ENCODE measurements at regions not wholly inside any gene's neighbourhood (a gene's known extent, or its start where the extent isn't known, plus 50 kb on each side); places are given as distances from the start of the nearest gene placed in this dataset.
"Not testable (repeated sequence)": the region's sequence is repeated elsewhere in the genome, so short reads cannot be mapped to it uniquely, and the experiment has no call there.

DNA sequence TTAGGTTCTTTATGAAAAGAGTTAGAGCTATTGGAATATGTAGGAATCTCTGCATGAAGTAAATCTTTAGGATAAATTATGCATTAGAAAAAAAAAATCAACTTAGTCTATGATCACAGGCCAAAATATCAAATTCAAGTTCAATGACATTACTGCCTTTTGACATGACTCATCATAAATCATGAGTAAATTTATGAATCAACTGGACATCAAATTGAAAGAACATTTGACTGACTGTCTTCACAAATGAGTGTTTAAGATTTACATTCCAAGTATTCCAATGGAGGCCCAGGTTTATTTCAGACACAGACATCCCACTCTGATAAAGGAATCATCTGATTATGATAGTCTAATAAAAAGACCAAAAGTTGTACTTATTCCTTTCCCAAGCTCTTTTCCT is 192.8 kb upstream of the TTC14 start:
- FAIRE-seq (peak; percentile 61), DNase-seq (ENCODE audit: insufficient read length, low spot score) (no peak)

DNA sequence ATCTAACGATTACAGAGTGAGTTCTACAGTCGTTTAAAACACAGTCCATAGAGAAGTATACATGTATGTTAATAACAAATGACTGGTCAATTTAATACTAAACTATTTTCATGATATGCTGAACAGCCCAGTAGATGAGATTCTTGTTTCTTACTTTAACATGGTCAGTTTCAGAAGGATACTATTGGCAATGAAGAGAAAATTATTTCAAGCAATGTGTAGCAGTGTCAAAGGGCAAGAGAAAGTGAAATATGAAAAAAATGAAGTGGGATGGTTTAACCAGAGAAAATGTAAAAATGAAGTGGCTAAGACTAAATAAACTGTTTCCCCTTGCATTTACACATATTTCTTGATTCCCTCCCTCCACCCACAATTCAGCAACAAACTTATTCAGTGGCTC is 192.1 kb upstream of the TTC14 start:
- DNase-seq (ENCODE audit: insufficient read length, low spot score), result no peak
- no peak for FAIRE-seq

DNA sequence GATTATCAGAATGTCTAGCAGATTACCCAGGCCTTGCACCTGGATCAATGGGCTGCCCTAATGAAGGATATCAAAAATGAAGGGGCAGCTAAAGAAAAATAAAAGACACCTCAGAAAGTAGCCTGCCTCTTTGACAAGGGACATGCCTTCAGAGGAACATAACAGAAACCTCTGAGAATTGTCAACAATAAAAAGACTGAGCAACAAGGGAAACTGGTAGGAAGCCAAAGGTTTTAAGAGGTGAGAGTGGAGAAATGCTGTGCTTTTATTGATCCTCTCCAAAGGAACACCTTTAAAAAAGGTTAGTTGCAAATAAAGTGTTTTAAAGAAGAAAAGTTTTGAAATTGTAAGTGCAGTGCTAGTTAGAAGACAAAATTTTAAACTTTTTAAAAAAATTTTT is 187.8 kb upstream of the TTC14 start:
- FAIRE-seq (no peak), DNase-seq (ENCODE audit: insufficient read length, low spot score) (no peak)

DNA sequence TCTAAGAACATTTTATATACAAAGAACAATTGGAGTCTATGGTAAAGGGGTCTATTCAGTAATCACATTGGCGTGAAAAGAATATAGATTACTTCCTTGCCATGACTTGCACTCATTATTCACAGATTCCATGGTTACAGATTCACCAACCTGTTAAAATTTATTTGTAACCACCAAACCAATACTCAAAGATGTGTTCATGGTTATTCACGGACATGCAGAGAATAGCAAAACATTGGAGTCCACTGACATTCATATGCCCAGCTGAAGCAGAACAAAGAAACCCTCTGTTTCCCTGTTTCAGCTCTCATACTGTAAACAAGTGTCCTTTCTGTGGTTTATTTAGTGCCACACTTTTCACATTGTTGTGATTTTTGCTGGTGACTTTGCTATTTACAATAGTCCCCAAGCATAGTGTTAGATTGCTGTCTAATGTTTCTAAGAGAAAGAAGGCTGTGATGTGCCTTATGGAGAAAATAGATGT is 185.8 kb upstream of the TTC14 start:
- FAIRE-seq (no peak), DNase-seq (ENCODE audit: insufficient read length, low spot score) (no peak)

DNA sequence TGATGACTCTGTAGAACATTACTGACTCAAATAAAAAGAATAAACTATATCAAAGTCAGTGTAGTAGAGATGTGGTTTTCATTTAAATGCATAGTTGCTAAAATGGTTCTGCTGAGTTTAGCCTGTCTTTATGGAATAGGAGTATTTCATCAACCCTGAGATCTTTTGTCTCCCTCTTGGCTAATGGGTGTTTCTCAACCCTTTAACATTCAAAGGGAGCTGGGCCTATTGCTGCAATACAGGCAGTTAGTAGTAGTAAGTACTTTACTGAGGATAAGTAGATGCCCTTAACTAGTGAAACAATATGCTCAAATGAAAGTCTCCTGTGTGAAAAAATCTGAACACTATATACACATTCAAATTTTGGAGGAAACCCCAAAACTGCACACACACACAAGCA is 184.7 kb upstream of the TTC14 start:
- DNase-seq (ENCODE audit: insufficient read length, low spot score) (no peak), FAIRE-seq (no peak)

DNA sequence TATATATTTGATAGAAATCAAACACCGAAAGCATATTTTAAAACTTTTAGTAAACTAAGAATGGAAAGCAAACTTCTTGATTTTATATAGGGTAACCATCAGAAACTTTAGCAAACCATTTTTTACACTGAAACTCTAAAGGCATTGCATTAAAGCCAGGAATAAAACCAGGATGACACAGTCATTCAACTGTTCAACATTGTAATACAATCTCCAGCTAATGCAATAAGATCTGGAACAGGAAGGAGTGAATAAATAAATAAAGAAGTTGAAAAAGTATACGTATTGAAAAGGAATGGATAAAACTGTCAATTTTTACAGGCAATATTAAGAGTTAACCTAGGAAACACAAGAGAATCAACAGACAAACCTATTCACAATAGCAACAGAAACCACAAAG is 181.9 kb upstream of the TTC14 start:
- no peak for DNase-seq (ENCODE audit: insufficient read length, low spot score)
- FAIRE-seq, result no peak

DNA sequence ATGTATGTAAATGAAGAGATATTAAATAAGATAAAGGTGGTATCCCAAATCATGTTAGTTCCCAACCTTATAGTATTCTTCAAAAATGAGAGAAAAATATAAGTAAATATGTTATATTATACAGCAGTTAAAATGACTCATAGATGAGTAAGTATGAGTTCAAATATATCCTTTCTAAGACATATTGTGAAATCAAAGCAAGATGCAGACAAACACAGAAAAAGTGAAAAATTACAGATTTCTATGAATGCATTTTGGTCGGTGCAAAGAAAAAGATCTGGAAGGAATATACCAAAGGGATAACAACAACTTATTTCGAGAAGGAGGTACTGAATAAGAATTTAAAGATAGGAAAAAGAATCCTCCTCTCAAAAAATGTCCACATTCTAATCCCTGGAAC is 181.2 kb upstream of the TTC14 start:
- FAIRE-seq (no peak), DNase-seq (ENCODE audit: insufficient read length, low spot score) (no peak)

DNA sequence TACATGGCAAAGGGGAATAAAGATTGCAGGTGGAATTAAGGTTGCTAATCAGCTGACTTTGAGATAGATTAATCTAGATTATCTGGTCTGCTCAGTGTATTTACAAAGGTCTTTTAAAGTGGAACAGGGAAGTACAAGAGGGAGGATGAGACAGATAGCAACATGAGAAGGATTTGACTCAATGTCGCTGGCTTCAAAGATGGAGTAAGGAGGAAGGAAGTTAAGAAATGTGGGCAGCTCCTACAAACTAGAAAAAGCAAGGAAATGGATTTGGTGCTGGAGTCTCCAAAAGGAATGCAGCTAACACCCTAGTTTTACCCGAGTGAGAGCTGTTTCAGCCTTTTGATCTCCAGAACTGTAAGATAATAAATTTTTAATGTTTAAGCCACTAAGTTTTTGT is 180.7 kb upstream of the TTC14 start:
- DNase-seq (ENCODE audit: insufficient read length, low spot score), result no peak
- FAIRE-seq, result no peak

DNA sequence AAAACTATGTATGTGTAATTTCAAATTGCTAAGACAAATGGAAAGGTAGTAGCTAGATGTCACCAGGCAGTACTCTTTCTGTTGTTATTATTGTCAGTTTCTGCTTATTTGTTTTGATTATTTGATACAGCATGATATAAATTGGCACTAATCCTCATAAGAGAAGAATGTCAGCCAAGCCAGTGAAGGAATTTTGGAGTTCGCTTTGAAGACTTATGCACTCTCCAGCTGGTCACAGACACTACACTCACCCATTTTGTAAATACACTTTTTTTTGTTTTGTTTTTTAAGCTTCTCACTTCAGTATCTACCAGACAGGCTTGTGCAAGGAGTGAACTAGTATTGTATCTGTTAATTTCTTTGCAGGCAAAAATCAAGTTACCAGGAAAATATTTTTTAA is 180.2 kb upstream of the TTC14 start:
- DNase-seq (ENCODE audit: insufficient read length, low spot score), result no peak
- no peak for FAIRE-seq

DNA sequence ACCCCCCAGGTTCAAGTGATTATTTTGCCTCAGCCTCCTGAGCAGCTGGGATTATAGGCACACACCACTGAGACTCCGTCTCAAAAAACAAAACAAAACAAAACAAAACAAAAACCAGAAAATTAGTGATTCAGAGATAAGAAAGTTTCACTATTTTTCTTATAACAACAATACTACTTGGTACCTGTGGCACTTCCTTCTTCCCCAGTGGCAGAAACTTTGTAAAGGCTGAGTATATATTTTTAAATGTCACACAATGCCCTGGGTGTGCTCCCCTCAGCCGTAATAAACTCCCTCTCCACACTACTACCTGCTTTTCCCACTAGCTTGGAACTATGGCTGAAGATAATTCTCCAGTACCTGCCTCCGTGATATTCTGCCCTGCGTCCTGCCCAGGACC is 177.7 kb upstream of the TTC14 start:
- DNase-seq (ENCODE audit: insufficient read length, low spot score); FAIRE-seq: not testable (repeated sequence)

DNA sequence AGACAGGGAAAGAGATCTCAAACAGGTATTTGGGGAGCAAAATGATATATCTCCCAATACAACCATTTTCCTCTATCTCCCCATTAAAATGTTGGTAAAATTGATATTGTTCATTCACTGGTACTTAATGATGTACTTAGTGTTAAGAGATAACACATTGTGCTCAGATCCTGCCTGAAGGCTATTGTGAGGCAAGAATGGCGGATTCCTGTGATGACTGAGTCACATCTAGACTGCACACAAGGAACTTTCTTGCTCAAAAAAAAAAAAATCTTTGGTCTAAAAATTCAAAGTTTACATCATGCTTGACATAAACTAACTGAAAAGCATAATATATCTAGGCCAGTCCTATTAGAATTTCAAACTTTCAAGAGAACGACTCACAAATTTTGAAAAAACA is 171.1 kb upstream of the TTC14 start:
- FAIRE-seq (no peak), DNase-seq (ENCODE audit: insufficient read length, low spot score) (no peak)

DNA sequence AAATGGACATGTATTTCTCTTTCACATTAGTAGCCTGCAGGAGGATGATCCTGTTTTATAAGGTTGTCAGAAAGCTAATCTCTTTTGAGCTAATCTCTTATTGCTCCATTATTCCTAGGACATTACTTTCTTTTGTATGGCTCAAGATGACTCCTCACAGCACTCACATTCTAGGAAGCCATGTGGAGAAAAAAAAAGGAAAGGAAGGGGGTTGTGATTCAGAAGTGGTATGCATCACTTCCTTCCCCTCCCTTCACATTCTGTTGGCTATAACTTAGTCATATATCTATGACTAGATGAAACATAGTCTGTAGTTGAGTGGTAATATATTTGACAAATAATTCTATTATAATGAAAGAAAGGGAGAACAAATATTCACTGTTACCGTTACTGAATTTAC is 168.8 kb upstream of the TTC14 start:
- FAIRE-seq, result no peak
- no peak for DNase-seq (ENCODE audit: insufficient read length, low spot score)

DNA sequence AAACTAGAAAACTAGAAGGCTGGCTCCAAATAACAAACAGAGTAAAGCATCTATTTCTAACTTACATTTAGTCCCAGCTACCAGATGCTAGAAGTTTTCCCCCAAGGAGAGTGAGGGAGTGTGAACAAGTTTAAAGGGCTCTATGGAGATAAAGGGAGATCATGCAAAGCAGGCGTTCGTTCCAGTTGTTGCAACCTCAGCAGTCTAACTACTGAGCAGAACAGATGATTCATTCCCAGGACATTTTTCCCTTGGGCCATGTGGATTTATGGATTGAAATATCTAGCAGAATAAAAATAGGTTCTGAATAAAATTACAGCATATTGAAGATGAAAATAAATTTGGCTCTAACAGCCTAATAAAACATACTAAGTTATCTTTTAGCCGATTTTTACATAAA is 154.8 kb upstream of the TTC14 start:
- DNase-seq (ENCODE audit: insufficient read length, low spot score), result no peak
- no peak for FAIRE-seq

DNA sequence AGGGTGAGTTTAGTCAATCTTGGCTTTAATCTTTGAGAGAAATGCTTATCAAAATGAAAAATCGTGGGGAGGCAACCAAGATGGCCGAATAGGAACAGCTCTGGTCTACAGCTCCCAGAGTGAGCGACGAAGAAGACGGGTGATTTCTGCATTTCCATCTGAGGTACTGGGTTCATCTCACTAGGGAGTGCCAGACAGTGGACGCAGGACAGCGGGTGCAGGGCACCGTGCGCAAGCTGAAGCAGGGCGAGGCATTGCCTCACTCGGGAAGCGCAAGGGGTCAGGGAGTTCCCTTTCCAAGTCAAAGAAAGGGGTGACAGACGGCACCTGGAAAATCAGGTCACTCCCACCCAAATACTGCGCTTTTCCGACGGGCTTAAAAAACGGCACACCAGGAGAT is 153.6 kb upstream of the TTC14 start:
- DNase-seq (ENCODE audit: insufficient read length, low spot score); FAIRE-seq: not testable (repeated sequence)

DNA sequence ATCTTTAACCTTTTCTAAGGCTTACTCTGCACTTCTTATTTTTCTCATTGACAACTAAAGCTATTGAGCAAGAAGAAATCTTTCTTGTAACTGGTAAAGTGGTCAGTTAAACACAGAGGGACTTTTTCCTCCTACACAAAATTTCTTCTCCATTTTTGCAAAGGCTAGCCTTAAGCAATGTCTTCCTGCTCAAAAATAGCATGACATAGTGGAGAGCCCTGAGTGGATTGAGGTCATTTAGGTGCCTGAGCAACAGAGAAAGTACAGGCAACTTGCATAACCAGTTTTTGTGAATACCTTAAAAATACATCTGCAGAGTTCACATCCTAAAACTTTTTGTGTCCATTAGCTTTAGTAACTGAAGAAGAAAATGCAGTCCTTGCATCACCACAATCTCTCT is 144.7 kb upstream of the TTC14 start:
- no peak for FAIRE-seq
- DNase-seq (ENCODE audit: insufficient read length, low spot score), result no peak

DNA sequence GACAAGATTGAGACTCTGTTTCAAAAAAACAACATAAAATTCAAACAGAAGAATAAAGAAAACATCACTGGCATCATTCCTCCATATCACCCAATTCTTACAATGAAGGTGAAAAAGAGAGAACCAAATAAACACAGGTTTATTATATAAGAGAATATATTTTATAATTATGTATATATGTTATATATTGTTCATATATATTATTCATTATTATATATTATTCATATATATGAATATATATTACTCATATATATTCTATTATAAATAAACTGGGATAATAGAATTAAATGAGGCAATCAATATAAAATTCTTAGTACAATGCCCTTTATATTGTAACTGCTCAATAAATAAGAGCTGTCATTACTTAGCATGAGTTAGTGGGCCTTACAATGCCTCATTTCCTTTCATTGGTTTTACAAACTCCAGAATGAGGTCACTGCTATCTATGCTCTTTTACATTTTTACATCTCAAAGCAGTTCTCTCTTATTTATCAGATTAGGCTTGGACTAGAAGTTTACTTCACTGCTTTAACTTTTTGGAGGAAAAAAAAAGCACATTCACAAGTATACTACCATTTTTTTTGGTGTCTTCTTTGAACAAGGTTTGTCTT is 135.5 kb upstream of the TTC14 start:
- no peak for FAIRE-seq
- no peak for DNase-seq (ENCODE audit: insufficient read length, low spot score)

DNA sequence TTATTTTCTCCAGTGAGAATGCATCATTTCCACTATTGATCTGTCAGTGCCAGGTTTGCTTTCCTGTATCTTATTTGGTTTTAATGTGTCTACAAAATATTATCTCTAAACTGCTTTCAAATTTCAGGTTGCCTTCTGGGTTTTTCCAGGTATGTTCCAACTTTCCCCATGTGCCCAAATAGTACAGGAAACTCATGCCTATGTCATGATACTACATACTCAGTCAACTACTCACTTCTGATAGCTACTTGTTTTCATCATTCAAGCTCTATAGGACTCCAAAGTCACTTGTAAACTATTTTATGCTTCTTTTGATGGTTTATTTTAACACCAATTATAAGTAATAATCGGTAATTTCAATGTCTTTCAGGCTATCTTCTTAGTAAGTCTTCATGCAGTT is 134.8 kb upstream of the TTC14 start:
- no peak for DNase-seq (ENCODE audit: insufficient read length, low spot score)
- no peak for FAIRE-seq

DNA sequence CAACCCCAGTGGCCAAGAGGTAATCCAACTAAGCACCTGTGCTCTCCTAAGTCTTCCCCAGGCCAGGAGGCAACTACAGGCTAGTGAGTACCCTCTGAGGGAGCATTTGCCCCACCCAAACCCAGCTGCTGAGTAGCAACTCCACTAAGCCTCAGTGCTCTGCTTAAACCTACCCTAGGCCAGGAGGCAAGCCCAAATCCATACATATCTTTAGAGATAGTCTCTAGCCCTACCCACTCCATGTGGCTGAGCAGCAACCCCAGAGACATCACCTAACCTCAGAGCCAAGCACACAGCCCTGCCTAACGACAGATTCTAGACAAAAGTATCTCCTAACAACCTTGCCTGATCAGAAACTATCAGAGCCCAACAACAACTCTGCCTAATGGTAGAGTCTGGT is 132.8 kb upstream of the TTC14 start:
- FAIRE-seq (no peak), DNase-seq (ENCODE audit: insufficient read length, low spot score) (no peak)

DNA sequence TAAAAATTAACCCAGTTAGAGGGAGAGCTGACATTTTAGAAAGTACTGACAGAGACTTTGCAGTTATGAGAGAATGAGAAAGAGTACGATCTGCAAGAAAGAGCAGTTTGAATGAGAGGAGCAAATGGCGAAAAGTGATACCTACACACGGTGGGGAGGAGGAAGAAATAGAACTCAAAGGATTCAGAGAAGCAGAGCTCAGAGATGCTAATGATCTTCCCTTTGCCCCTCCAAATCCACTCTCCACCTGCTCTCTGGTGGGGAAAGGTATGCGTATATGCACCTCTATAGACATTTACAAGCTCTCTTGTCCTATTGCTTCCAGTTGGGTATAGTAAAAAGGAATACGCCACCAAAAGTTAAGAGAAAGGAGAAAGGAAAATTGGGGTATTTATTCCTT is 123.3 kb upstream of the TTC14 start:
- no peak for DNase-seq (ENCODE audit: insufficient read length, low spot score)
- no peak for FAIRE-seq

DNA sequence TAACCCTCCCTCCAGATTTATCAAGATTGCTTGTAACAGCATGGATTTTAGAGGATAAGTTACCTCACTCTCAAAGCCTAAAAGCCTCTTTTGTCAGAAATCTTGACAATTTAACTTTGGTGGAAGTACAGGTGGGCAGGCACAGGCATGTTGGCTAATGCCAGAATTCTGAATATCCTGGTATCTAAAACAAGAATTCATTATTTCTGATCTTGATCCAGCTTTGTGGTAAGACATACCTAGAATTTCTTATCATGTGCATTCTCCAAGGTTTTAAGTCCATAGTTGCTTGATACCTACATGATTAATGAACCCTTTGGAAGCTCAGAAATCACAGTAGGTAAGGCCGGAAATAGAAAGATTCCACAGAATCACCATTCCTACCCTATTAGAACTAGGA is 109.9 kb upstream of the TTC14 start:
- no peak for DNase-seq (ENCODE audit: insufficient read length, low spot score)
- no peak for FAIRE-seq

DNA sequence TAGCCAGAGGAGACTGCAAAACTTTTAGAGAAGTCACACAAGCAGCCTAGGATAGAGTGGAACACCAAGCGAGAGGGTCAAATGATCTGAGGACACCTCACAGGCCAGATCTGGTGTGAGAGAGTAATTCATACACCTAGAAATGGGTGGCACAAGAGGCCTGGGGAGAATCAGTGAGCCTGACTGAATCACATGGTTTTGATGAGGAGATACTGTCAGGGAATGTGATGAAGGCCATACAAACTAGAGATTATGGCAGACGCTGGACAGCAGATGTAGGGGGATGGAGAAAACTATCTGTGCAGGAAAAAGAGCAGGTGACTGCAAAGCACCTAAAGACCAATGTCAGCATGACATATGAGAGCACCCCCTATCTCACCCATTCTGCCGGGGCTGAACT is 105.0 kb upstream of the TTC14 start:
- FAIRE-seq, result no peak

DNA sequence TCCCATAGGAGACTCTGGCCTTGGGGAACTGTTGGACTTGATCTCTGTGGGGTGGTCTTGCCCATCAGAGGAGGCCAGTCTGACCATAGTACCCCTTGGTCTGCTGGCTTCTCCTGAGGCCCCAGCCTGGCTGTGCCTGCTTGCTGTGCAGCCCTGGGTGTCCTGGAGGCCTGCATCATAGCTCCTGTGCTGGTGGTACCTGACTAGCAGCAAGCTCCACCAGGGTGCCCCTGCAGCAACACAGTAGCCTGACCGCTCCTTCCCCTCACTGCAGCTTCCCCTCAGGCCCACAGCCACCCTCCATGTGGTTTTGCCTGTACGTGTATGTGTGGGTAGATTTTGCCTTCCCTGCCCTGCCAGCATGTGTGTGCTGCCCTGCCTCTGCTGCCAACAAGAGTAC is 85.6 kb upstream of the TTC14 start:
- no peak for FAIRE-seq
- DNase-seq (ENCODE audit: insufficient read length, low spot score), result no peak

More for the DNA sequence above, 105.0 kb upstream of the TTC14 start:
- DNase-seq (ENCODE audit: insufficient read length, low spot score), result no peak

DNA sequence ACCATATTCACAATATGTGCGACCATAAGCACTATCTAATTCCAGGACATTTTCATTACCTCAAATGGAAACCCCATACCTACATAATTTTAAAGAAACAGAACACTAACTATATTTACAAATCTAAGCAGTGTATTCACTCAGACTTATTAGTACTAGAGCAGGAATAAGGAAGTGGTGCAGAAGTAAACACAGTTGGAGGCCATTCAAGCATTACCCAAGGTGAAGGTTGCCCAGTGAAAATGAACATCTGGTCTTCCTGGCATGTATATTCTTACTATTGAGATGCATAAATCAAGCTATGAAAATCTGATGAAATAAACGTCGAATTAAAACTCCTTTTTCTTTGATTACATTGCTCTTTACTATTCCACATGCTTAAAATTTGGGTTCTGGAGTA is 78.9 kb upstream of the TTC14 start:
- FAIRE-seq (no peak), DNase-seq (ENCODE audit: insufficient read length, low spot score) (no peak)
